Stimulated activated CD8-positive, alpha-beta memory T cell treated with anti-CD3 and anti-CD28 coated beads, Interleukin-15, amount 100 ng/mL, for 1 hour (primary cell): ENCODE measurements at regions not wholly inside any gene's neighbourhood (a gene's known extent, or its start where the extent isn't known, plus 50 kb on each side); places are given as distances from the start of the nearest gene placed in this dataset.
"Not testable (repeated sequence)": the region's sequence is repeated elsewhere in the genome, so short reads cannot be mapped to it uniquely, and the experiment has no call there.

Experiments
- DNase-seq: peaks from one replicate; pipeline ENCODE4 v3.0.0-alpha.2; 2020; ENCODE audit warnings: low read depth

- DNase-seq: no peak
Observed at GRCh38 chr10:4262870-4263600, 478.0 kb upstream of the KLF6 start.

- no peak for DNase-seq
Observed at GRCh38 chr10:4262449-4262848, 477.4 kb upstream of the KLF6 start.

GRCh38 chr10:4260483-4261124 is 475.6 kb upstream of the KLF6 start:
- DNase-seq: no peak

- DNase-seq: no peak
Observed at GRCh38 chr10:4257939-4258465, 473.0 kb upstream of the KLF6 start.

- DNase-seq: no peak
Observed at GRCh38 chr10:4256971-4257370, 472.0 kb upstream of the KLF6 start.

GRCh38 chr10:4255751-4256150 is 470.7 kb upstream of the KLF6 start:
- DNase-seq: no peak

GRCh38 chr10:4254101-4254994 is 469.3 kb upstream of the KLF6 start:
- no peak for DNase-seq

GRCh38 chr10:4252701-4253100 is 467.7 kb upstream of the KLF6 start:
- no peak for DNase-seq

- DNase-seq: no peak
Observed at GRCh38 chr10:4250587-4250887, 465.5 kb upstream of the KLF6 start.

GRCh38 chr10:4249841-4250586 is 465.0 kb upstream of the KLF6 start:
- DNase-seq: no peak

GRCh38 chr10:4247379-4247778 is 462.4 kb upstream of the KLF6 start:
- no peak for DNase-seq

- no peak for DNase-seq
Observed at GRCh38 chr10:4246881-4247358, 461.9 kb upstream of the KLF6 start.

GRCh38 chr10:4243651-4244050 is 458.6 kb upstream of the KLF6 start:
- no peak for DNase-seq

GRCh38 chr10:4243169-4243568 is 458.2 kb upstream of the KLF6 start:
- DNase-seq: no peak

- DNase-seq: no peak
Observed at GRCh38 chr10:4242561-4243035, 457.6 kb upstream of the KLF6 start.

GRCh38 chr10:4241724-4242345 is 456.8 kb upstream of the KLF6 start:
- no peak for DNase-seq

- no peak for DNase-seq
Observed at GRCh38 chr10:4240608-4241197, 455.7 kb upstream of the KLF6 start.

- DNase-seq: no peak
Observed at GRCh38 chr10:4239186-4239585, 454.2 kb upstream of the KLF6 start.

GRCh38 chr10:4236905-4237304 is 451.9 kb upstream of the KLF6 start:
- DNase-seq: not testable (repeated sequence)

- DNase-seq: peak; percentile 7
Observed at GRCh38 chr10:4234661-4235060, 449.7 kb upstream of the KLF6 start.

GRCh38 chr10:4231439-4231838 is 446.4 kb upstream of the KLF6 start:
- DNase-seq: no peak
